ENCODE measurements at regions not wholly inside any gene's neighbourhood (a gene's known extent, or its start where the extent isn't known, plus 50 kb on each side); places are given as distances from the start of the nearest gene placed in this dataset. TPM values are rescaled to one million over a fixed set of nuclear protein-coding genes. Genes with fewer than 3 reads are reported as not detected.

- Mint-ChIP-seq H3K36me3 (no peaks in the 10 kb centered on the region), H3K27me3 (ENCODE audit: insufficient read depth, low read depth) (peaks cover 5% of the 10 kb centered on the region), H3K9me3 (peaks cover 7% of the 10 kb centered on the region), H3K4me3 (no peak overlapping the region), H3K4me1 (peaks cover 12% of the 10 kb centered on the region), H3K27ac (no peak overlapping the region)
- Histone ChIP-seq H3K4me3 (no peak overlapping the region), H3K9me3 (ENCODE audit: low read depth) (no peaks in the 10 kb centered on the region), H3K27me3 (no peaks in the 10 kb centered on the region), H3F3A (ENCODE audit: low read depth) (peaks cover 6% of the 10 kb centered on the region), H4K20me1 (ENCODE audit: low read depth) (no peaks in the 10 kb centered on the region), H2AFZ (replicated peaks) (peak overlapping the region; percentile 91), H3K79me2 (ENCODE audit: low read depth) (no peaks in the 10 kb centered on the region), H3K36me3 (no peaks in the 10 kb centered on the region), H3K4me2 (peak overlapping the region; percentile 33), H3K9ac (no peak overlapping the region), H3K27ac (no peak overlapping the region), H3K4me1 (peaks cover 9% of the 10 kb centered on the region)
- DNase-seq (ENCODE audit: low spot score): peak; percentile 87
- TF ChIP-seq CTCF (IDR thresholded peaks at IDR 0.05) (peak; percentile 78), EZH2phosphoT487 (IDR thresholded peaks at IDR 0.05) (no peak)
These were observed 50.5 kb upstream of the COBL start for GRCh38 chr7:51366930-51367613.

Small RNAs in the stretch of these regions (small RNA-seq; reads per million reads assigned to genes)
- gene RF00322 (not detected), gene RN7SL292P (not detected), gene ROBO2P1 (not detected)

Data from neural progenitor cell (in vitro differentiated cells).